ENCODE measurements at regions not wholly inside any gene's neighbourhood (a gene's known extent, or its start where the extent isn't known, plus 50 kb on each side); places are given as distances from the start of the nearest gene placed in this dataset.

GRCh38 chr12:114955414-114956014 lies 271.5 kb upstream of the TBX3 start:
- no peak for DNase-seq (ENCODE audit: low spot score)

DNA sequence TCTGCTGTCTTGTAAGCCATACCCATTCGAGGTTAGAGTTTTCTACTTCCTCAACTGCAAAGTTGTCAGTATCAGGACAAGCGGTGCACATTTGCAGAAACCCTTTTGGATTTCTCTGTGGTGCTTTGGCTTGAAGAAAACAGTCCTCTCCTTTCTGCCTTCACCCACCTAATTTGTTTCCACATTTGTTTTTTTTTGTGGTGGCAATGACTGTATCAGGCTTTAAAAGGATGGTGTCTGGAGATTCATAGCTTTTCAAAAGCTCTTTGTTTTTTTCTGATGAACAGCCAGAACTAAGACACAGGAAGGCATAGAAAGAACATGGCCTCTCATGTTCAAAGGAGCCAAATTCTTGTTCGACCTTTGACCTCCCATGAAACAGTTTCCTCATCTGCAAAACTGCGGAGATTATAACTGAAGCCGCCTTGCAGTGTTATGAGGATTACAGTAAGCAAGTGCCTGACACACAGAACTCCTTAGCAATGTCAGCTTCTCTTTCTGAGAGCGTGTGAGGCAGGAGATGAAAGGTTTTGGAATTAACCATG lies 270.6 kb upstream of the TBX3 start:
- no peak for DNase-seq (ENCODE audit: low spot score)

DNA sequence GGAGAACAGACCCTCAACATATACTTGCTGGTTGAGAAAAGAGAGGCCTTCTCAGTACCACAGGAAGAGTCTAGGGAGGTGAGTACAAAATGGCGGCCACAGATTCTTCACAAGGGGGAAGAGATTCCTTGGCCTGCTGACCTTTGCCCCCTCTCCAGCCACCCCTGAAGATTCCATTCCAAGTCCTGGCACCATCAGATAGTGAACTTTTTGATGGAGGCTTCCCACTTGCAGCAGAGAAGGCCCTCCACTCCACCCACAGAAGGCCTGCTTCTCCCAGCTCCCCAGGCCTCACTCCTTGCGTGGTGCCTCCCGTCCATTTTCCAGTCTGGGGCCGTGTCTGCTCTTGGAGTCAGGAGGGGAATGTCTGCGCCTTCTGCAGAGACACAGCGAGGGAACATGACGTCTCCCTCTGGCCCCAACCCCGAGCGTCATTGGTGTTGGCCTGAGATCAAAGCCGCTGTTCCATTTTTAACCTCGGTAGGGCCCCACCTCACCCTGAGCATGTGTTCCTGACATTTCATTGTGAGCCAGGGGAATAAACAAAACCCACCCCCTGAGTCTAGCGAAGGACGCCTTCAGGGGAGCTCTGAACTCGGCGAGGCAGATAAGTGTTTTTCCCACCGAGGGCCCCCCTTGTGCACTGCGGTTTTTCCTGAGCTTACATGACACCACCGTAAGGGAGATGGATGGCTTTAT lies 268.7 kb upstream of the TBX3 start:
- no peak for DNase-seq (ENCODE audit: low spot score)

DNA sequence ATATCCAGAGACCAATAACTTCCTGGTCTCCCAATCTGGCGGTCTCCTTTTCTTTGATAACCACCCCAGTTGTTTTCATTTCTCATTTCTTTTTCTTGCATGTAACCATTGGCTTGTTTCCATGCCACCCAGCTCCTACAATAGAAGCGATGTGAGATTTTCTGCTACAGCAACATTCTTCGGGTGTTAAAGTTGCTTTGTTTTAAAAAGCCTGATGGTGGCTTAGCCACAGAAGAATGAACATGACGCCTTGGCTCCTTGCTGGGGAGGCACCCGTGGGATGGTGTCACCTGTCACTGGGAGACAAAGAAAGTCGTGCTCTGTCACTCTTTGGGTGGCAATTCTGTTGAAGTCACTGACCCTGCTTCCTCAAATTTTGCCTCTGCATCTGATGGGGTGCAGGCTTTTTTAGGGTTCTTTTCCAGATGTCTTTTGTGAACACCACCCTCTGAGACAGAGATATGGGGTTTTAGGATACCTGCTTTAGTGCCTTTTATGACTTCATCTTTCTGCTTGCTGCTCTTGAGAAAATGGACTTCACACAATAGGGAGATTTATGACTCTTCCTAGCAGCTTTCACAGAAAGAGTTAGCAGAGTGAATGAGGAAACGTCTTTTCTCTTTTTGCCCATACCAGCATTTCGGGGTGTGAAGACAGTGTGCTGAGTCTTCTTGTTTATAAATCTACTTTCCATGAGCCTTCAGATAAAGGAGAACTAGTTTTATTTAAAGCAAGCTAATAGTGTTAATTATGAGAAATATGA lies 265.3 kb upstream of the TBX3 start:
- DNase-seq (ENCODE audit: low spot score): no peak

GRCh38 chr12:114945351-114945750 lies 261.4 kb upstream of the TBX3 start:
- DNase-seq (ENCODE audit: low spot score): no peak

- no peak for DNase-seq (ENCODE audit: low spot score)
Measured at GRCh38 chr12:114944736-114945135, 260.8 kb upstream of the TBX3 start.

DNA sequence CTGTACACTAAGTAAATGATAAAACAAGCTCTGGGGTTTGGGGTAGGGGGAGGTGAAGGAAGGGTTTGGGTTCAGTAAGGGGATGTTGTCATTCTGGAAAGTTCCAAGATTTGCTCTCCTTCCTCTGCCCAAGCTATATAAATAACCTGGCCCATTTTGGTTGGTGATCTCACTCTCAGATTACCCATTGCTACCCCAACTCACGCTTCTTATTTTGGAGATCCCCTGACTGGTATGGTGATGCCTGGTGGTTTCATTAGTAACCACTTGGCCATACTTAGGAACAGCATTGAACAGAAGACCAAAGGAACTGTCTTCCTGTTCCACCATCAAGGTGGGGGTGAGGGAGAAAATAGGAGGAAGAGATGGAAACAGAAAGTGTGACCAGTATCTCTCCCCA lies 259.6 kb upstream of the TBX3 start:
- no peak for DNase-seq (ENCODE audit: low spot score)

DNA sequence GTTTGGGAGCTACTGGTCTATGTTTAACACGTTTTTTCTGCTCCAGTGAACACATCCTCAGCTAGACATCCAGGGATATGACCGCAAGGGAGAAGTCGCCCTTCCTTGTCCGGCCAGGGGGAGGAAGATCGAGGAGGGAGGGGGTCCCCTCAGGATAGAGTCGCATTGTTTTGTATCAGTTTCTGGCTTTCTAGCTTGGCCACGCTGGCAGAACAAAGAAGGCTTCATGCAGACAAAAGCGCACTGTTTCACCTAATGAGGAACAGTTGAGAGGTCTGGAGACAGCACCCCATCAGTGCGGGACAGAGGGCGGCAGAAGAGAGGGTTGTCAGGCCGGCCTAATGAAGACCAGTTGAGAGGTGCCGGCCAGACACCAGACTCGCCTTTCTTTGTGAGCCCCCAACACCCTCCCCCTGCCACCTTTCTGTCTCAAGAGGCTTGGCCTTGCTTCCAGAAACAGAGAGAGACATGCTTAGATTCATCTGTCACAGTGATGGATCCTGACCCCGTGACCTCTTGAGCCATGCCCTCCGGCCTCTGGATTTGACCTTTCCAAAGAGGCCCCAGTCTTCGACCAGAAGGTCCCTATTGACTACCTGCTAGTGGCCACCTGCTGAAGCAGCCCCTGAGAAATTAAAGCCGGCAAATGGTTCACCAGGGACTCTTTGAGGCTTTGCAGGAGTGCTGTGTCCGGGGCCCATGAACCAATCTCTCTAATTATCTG lies 254.7 kb upstream of the TBX3 start:
- DNase-seq (ENCODE audit: low spot score): no peak

DNA sequence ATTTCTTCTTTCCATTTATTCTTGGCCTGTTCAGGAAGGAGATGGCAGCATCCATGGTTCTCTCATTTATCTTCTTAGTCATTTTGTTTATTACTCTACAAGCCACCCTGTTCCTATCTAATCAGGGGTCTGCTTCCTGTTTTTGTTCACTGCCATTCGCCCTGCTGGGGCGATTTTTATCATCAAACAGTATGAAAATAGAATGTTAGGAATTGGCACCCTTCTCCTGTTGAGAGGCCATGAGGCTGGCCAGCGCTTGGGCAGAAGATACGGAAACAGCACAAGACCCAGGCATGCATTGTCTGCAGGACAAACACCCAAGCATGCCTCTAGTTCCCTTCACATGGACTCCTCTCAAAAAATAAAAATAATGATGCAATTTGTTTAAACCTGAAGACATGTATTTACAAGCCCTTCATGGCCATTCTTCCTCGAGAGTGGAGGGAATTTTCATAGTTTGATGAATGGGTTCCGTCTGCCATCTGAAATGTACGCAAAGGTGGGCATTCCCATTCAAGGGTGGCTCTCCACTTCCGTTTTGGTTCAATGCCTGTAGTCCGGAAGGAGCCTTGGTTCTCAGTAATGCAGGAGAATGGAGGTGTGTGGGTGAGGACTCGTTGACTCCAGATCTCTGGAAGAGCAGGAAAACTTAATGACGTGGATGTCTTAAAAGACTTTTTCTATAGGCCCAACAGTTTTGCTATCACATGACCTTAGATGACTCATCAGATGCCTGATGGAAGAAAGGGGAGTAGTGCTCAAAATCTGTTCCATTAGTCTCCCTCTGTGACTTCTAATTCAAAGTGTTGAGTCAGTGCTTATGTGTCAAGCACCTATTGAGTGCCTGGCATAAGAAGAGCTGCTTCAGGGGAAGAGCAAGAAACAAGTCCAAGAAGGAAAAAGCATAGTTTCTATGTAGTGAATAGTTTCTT lies 252.4 kb upstream of the TBX3 start:
- DNase-seq (ENCODE audit: low spot score): no peak

- DNase-seq (ENCODE audit: low spot score): no peak
Measured at GRCh38 chr12:114935658-114936057, 251.7 kb upstream of the TBX3 start.

DNA sequence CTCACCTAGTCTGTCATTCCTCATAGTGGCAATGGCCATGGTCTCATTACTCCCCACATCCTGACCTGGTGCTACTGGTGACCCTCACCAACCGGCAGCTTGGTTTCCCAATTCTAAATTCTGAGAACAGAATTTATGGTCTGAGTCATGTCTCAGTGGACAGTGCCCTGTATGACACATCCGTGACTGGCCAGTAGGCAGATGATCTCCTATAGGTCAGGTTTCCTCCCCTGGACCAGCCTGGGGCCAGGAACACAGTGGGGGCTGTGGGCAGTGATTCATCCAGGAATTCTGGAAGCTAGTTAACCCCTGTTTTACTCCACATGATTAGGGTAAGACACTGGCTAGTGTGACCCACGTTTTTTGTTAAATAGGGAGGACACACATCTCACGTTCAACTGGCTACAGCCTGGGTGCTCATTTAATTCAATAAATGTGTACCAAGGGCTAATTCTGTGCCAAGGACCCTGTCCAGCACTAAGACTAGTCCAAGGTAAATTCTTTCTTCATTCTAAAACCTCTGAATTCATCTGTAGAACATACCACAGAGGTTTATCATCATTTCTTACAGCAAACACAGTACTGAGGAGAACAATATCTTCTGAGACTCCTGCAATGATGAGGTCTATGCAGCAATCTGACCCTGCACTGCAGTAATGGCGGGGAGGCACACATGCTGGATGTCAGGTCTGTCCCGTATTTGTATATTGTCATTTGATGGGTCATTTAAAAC lies 249.6 kb upstream of the TBX3 start:
- DNase-seq (ENCODE audit: low spot score): no peak

DNA sequence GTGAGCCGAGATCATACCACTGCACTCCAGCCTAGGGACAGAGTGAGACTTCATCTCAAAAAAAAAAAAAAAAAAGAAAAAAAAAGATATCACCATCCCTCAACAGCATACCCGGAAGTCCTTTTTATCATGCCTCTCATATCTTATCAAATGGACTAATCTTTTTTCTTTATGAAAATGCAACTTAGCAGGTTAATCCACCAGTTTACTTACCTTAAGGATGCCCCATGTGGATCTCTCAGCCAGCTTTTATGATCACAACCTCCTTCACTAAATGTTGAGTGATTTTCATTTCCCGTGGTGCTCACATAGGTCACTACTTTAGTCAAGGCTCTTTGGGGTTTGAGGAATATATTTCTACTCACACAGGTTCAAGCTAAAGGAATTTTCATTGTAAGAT lies 248.8 kb upstream of the TBX3 start:
- DNase-seq (ENCODE audit: low spot score): no peak

- DNase-seq (ENCODE audit: low spot score): no peak
Measured at GRCh38 chr12:114931025-114931424, 247.1 kb upstream of the TBX3 start.

GRCh38 chr12:114926341-114926740 lies 242.4 kb upstream of the TBX3 start:
- DNase-seq (ENCODE audit: low spot score): no peak

DNA sequence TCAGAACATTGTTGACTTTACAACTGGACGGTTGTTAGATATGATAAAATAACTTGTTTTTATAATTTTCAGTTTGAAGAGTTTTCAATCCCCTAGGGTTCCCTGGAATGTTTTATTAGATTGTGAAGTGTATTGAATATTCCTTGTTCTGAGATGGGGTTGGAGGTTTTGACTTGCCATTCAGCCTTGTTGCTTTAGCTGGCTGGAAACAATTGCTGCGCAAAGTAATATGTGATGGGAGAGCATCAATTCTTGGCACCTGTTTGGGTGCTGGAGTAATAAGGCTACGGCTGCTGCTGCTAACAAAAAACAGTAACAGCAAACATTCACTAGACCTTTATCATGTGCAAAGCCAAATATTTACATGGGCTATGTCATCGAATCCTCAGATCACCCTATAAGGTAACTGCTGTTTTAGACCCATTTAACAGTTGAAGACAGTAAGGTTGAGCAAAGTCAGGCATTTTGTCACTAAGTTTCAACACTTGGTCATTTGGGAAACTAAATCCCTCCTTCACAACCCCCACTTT lies 241.0 kb upstream of the TBX3 start:
- DNase-seq (ENCODE audit: low spot score): no peak

DNA sequence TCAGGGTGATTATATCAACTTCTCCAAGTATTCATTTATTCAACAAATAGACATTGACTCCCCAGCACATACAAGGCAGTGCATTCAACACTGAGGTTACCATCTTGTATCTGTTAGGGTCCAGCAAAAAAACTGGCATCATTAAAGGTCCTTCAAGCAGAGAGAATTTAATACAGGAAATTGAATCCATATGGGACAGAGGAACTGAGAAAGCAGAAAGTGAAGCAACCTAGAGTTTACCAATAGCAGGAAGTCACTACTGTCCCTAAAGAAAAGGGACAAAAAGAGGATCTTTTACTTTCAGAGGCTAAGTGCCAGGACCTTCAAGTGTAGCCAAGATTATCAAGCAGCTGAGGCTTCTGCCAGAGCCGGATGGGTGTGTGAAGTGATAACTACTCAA lies 237.8 kb upstream of the TBX3 start:
- DNase-seq (ENCODE audit: low spot score): no peak

DNA sequence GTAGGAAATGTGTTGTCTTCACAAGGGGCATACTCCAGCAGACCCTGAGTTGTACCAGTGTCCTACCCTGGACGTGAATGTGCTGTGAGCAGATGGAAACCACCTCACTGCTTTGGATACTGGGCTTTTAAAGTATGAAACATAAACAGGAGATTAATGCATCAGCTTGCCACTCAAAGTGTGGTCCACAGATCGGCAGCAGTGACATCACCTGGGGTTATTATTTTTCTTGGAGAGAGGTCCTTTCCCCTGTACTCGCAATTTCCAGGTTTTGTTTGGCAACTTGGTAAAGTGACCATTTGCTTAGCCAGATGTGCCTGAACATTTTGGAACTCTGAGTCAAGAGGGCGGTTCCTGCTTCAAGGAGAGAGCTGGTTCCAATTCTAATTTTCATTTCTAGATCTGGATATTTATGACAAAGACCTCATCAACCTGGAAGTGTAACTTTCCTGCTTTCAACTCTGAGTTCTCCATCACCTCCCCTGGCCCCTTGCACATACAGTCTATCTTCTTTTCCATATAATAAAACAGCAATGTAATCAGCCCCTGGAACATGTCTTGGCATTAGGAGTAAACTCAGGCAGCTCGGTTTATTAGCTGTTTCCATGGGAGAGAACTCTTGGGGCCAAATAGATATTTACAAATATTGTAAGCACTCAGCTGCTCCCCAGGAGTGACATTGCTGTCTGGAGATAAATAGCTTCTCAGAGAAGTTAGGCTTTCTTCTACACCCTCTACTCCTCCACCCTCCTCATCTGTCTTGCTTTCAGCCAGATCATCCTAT lies 237.0 kb upstream of the TBX3 start:
- no peak for DNase-seq (ENCODE audit: low spot score)

DNA sequence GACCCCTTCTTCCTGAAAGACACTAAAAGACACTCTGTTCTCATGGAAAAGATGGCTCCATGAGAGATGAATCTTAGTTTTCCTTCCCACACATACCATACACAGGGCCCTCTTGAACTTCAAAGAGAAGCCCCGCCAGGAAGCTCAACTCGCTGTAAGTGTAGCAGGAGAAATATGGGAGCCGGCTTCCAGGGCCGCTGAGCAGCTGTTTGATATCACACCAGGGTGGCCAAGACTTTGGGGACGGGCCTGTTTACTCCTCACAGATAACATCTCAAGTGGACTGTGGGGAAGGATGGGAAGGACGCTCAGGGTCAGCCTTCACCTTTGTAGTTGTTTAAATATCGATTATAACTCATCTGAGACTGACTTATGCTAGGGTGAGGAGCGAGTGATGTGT lies 235.5 kb upstream of the TBX3 start:
- no peak for DNase-seq (ENCODE audit: low spot score)

Data from mesenteric fat pad (tissue), 1 donor.